HG03039 (cell line): ENCODE measurements at regions not wholly inside any gene's neighbourhood (a gene's known extent, or its start where the extent isn't known, plus 50 kb on each side); places are given as distances from the start of the nearest gene placed in this dataset.

ENCODE experiments used
- ATAC-seq: cut with Tn5 transposase; IDR thresholded peaks from one replicate; pipeline ENCODE4 v1.9.1; 2021; ENCODE audit warnings: mild to moderate bottlenecking, moderate library complexity; ENCODE audit not compliant: unreplicated experiment

DNA sequence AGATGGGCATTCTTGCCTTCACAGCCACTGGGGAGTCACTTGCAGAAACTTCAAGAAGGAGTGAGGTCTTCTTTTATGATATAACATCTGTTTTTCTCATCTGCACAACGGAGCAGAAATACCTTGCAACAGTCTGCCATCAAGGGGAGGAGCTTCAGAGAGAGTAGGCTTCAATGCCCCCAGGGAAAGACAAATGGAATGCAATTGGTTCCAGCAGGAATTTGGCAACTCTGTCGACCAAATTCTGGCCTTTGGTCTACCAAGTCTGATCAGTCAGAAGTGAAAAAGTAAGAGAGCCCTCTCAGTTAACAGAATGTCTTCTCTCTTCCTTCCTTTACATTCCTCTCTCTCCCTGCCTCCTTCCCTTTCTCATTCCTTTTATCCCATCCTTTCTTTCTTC lies 229.3 kb downstream of the IDS start:
- ATAC-seq, result no peak

DNA sequence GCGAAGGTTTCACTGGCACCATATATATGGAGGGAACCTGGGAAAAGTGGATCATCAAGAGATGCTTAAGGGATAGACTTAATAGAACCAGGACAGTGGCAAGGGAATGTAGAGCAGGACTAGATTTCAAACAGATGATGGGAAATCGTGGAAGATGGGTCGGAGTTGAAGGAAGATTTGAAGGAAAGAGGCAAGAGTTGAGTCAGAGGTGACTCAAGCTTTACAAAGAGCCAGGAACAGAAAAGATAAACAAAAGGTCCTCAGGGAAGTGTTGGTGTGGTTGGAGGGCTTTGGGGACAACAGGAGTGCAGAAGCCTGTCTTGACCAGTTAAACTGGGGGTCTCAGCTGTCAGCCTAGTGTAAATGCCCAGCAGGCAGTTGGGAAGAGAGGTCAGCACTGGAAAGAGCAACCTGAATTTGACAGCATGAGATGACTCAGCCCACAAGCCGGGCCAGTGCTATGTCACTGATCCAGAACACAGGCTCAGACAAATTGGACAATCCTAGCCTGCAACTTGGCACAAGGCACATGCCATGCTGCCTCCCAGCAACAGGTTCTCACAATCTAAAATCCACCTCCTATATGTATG lies 230.5 kb downstream of the IDS start:
- ATAC-seq, result no peak

DNA sequence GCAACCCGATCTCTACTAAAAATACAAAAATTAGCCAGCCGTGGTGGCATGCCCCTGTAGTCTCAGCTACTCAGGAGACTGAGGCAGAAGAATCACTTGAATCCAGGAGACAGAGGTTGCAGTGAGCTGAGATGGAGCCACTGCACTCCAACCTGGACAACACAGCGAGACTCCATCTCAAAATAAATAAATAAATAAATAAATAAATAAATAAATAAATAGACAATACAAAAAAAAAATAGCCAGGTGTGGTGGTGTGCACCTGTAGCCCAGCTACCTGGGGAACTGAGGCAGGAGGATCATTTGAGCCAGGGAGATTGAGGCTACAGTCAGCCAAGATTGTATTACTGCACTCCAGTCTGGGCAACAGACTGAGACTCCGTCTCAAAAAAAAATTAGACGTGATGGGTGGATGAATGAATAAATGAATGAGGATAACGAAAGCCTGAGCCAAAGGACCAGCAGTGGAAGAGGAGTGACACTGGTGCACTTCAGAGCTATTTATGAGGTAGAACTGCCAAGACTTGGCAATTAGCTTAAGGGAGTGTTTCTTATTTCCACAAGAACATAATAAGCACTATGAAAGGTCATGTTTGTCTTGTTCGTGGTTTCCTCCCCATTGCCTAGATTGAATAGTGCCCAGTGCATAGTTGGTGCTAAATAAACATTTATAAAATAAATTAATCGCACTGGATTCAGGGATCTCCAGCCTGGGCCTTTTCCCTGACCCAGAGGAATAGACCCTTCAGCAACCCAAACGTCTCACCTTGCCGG lies 232.2 kb downstream of the IDS start:
- no peak for ATAC-seq

DNA sequence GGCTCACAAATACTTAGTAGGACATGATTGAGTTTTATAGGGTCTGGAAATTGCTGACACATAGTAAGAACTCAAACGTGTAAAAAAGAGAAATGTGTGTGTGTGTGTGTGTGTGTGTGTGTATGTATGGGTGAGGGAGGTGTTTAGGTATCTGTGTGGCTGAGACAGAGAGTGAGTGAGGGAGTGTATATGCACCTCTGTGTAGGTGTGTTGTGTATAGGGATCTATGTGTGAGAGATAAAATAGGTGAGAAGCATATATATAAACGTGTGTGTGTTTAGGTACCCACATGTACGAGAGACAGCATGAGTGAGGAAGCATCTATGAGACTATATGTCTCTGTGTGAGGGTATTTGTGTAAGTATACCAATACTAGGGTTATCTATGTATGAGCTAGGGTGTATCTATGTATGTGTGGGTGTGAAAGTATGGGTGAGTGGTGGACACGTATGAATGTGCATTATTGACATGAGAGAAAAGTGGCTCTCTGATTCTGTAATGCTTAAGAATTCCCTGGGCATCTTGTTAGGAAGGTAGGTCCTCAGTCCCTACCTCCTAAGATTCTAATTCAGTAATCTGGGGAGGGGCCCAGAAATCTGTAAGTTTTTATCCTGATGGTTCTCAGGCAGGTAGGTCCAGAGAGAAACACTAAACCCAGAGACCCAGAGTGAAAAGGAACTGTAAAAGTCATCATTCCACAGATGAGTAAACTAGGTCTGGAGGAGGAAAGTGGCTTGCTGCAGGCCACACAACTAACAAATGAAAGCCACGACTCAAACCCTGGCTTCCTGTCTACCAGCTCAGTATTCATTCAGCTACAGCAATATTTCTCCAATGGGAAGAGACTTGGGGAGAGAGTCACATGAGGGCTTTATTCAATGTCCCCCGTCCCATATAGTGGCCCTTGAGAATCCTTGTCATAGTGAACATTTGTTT lies 237.0 kb downstream of the IDS start:
- peak; percentile 56 for ATAC-seq

DNA sequence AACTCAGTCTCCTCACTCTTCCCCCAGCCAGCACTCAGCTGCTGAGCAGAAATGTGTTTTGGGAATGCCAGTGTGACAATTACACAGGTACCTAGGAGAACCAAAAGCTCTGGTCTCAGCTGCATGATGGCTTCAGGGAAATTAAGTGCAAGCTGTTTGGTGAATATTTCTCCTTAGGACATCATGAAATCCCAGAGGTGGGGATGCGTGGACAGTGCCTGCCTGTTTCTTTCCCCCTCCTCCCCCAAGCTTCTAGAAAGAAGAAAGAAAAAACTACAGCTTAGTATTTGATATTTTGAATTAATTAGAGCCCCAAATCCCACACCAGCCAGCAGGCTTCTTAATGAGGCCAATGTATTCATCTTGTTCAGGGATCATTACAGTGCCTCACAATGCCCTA lies 243.0 kb downstream of the IDS start:
- no peak for ATAC-seq

DNA sequence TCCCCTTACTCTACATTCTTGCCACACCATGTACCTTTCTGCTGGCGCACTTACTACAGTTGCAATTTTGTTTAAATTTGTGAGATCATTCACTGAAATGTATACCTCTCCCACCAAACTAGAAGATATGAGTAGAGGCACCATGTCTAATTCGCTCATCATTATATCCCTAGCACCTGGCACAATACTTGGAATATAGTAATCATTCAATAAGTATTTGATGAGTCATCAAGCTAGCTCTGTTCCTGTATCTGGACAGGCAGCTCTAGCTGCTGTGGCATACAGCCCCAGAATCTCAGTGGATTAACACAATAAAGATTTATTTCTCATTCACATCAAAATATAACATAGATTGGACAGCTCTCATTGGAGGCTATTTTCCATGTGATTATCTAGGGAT lies 245.9 kb downstream of the IDS start:
- ATAC-seq, result no peak

DNA sequence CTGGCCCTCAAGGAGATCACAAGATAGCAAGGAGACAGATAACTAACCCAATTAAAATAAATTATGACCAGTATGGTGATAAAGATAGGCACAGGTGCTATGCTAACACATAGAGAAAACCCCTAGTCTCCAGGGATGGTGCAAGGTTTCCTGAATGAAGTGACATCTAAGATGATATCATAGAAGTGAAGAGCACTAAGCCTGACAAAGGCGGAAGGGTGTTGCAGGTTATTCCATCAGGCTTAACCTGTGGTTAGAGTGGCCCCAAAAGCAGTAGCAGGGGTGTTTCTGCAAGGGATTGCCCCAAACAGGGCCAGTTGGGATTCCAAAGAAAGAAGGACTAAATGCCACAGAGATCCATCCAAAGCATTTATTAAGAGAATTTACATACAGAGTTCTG lies 249.2 kb downstream of the IDS start:
- no peak for ATAC-seq

DNA sequence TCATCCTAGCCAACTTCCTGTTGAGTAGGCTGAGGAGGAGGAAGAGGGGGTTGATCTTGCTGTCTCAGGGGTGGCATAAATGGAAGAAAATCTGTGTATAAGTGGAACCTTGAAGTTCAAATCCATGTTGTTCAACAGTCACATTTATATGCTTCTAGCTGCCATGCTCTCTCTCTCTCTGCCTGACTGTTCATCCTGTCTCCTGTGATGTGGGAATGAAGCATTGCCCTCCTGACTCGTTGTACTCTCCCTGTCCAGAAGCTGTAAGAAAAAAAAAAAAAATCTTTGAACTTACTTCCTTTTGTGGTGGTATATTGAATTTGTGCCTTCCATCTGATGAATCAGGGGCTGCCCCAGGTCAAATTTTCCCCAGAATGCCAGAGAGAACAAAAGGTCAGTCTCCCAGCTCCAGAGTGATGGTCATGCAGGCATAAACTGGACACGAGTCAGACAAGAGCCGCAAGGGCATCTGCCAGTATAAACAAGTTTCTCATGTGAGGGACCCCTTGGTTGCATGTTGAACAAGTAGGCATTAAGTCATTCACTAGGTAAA lies 257.0 kb downstream of the IDS start:
- ATAC-seq, result no peak

DNA sequence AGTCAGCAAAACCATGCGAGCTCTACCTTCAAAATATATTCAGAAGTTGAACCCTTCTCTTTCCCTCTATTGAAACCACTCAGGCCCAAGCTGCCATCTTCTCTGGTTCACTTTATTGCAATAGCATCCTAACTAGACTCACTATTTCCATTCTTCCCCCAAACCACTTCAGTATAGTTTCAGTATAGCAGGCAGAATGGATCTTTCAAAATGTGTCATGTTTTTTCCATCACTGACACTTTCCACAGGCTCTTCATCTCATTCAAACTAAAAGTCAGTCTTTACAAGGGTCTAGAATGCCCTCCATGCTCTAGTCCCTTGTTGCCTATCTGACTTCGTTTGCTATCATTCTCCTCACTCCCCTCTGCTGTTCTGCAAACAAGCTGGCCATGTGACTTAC lies 274.4 kb downstream of the IDS start:
- ATAC-seq, result no peak

DNA sequence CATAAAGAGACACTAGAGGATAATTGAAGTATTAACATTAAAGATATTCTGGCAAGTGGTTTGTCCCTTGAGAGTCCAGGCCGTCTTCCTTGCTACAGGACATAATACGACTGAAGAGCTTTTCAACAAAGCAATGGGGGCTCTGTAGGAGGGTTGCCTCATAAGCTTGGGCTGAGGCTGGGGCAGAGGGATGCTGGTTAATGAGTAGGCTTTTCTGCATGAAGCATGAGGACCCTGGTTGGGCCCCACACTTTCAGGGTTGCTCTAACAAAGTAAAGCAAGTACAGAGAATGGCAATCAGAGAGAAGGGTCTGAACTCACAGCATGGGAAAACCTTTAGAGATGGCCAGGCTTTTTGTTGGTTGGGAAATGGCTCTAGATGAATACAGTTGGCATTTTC lies 281.3 kb downstream of the IDS start:
- no peak for ATAC-seq

DNA sequence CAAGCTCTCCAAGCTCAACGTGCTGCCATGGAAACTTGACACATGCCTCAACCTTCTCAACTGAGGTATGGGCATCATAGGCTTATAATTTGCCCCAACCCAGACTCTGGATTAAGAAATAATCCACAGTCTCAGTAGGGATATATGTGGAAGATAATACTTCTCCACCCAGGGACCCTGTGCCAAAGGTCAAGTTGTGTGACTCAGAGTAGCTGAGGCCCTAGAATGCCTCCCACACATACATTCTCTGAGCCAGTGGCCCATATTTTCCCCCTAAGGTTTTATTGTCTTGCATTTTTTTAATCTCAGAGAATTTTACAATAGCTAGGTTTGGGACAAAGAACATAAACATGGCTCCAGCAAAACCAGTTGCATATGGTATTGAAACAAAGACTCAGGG lies 283.1 kb downstream of the IDS start:
- ATAC-seq, result no peak

DNA sequence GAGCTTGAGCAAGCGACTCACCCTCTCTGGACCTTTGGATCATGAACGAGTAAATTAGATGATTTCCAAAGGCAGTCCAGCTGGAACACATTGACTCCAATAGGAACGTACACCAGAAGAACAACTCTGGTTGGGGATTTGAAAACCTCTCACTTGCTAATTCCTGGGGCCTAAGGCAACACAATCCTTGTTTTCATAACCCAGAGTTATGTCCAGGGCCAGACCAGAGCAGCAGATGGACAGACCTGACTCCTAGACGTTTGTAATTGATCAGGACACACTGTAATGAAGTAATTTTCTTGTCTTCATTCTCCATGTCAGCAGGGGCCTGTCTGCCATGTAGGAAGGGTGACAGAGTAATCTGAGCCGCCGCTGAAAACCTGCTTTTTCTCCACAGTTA lies 283.9 kb downstream of the IDS start:
- no peak for ATAC-seq

DNA sequence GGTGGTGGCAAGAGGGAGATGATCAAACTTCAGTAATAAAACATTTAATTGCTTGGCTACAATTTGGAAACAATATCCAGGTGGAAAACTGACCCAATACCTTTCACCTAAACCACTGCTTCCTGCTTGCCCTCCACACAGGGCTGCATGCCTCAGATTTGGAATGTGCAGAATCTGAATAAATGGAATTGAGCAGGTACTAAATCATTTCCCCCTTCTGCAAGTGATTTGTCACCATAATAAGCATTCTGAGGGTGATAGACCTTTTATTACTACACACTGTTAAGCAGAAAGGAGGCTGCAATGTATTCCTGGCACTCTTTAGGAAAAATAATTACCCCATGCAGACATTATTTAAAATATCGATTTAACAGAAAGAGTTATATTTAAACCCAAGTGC lies 291.8 kb downstream of the IDS start:
- ATAC-seq, result no peak

DNA sequence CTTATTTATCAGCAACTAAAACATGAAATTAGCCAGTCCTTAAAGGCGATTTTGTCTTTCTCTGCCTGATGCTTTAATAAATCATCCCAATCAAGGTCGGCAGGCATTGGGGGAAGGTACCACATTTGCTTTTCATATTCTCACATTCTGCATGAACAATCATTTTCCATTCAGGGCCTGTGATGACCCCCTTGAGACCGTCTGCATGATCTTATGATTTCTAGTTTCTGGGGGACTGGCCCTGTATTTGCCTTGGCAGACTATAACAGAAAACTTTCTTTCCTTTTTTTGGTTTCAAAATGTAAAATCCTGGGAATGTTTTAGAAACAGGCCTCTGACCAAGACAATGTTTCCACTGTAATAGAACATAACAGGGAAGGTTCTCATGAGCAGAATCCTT lies 296.8 kb downstream of the IDS start:
- no peak for ATAC-seq

DNA sequence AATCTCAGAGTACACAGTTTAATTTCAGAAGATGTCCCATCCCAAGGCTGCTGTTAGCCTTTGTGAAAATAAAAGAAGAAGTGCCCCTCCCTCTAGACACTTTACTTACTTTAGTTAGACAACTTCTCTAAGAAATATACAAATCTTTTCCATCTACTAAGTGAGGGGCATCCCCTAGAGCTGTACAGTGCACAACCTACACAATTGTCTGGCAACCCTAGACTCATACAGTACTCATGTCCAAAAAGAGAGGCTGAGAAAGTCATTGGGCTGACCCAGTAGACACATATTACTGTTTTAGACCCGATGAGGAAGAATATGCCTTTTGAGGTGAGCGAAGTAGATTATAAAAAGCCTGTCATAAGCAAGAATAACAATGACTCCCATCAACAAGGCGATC lies 297.6 kb downstream of the IDS start:
- ATAC-seq, result no peak

DNA sequence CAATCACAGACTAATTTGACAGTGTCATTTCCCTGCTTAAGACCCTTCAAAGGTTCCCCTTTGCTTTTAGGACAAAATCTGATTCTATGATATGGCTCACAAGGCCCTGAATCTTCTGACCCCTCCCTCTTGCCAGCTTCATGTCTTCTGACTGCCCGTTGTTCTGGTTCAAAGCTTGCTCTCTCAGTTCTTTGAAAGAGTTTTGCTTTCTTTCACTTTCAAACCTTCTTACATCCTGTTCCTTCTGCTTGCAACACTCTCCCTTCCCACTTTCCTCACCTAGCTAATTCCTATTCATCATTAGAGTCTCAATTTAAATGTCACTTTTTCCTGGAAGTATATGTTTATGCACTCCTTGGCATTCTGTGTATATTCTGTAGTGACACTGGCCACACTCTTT lies 299.2 kb downstream of the IDS start:
- no peak for ATAC-seq

DNA sequence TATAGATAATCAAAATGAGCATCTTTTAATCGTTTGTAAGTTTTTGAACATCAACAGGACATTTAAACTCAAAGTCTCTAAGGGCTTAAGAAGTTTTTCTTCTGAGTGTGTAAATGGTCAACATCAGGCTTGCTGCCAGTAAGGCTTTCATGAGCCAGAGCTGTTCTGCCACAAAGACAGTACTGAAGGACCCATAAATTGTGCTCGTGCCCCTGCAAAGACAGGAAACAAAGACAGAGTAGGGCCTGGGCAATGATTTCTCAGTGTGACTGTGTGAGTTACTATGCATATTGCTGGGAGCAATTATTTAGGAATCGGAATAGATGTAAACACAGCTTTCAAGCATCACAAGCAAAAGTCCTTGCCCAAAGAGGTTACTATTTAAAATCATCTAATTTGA lies 300.0 kb downstream of the IDS start:
- no peak for ATAC-seq

DNA sequence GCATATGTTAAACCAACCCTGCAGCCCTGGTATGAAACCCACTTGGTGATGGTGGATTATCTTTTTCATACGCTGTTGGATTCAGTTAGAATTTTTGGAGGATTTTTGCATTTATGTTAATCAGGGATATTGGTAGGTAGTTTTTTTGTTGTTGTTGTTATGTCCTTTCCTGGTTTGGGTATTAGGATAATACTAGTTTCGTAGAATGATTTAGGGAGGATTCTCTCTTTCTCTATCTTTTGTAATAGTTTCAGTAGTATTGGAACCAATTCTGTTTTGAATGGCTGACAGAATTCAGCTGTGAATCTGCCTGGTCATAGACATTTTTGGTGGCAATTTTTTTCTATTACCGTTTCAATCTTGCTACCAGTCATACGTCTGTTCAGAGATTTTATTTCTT lies 305.4 kb downstream of the IDS start:
- no peak for ATAC-seq

DNA sequence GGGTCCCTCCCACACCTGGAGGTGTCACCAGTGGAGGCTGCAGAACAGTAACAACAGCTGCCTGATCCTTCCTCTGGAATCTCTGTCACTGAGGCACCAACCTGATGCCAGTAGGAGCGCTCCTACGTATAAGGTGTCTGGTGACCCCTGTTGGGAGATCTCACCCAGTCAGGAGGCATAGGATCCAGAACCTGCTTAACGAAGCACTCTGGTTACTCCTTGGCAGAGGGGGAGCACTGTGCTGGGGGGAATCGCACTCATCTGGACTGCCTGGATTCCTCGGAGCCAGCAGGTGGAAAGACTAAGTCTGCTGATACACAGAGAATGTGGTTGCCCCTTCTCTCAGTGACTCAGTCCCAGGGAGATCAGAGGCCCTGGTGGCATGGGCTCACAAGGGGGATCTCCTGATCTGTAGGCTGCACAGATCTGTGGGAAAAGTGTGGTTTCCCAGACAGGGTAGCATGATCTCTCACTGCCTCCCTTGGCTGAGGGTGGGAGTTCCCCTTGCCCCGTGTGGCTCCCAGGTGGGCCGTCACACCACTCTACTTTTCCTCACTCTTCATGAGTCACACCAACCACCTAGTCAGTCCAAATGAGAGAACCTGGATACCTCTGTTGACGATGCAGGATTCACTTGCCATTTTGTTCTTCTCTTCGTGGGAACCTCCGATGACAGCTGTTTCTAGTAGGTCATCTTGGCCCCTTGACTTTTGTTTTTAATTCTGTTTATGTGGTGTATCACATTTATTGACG lies 305.9 kb downstream of the IDS start:
- ATAC-seq, result peak; percentile 79

DNA sequence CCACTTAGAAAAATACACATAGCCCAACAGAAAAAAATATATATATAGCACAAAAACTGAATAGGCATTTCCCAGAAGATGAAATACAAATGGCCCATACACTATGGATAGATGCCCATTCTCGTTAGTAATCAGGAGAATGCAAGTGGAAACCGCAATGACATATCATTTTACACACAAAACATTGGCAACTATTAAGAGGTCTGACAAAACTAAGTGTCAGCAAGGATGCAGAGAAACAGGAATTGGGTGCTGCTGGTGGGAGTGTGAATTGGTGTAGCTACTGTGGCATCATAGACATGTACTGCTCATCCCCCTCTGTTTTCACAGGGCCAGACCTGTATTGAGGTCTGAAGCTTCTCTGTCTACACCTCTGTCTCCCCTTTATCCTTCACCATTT lies 320.0 kb downstream of the IDS start:
- no peak for ATAC-seq
